Osteoblast (primary cell): ENCODE measurements at regions not wholly inside any gene's neighbourhood (a gene's known extent, or its start where the extent isn't known, plus 50 kb on each side); places are given as distances from the start of the nearest gene placed in this dataset.
"Not testable (repeated sequence)": the region's sequence is repeated elsewhere in the genome, so short reads cannot be mapped to it uniquely, and the experiment has no call there.

ENCODE experiments used
- DNase-seq: peaks from one replicate; pipeline ENCODE4 v3.0.0; 2011; ENCODE audit warnings: low spot score, mixed read lengths; ENCODE audit not compliant: insufficient read length; ENCODE audit errors: missing footprints
- H2AFZ ChIP-seq: 2 replicates; pipeline ENCODE4 v1.6.0; 2011; ENCODE audit warnings: mild to moderate bottlenecking, low read length
- H3K27ac ChIP-seq: 2 replicates; pipeline ENCODE4 v1.5.1; 2011; ENCODE audit warnings: mild to moderate bottlenecking, low read depth, low read length, moderate library complexity
- H3K27me3 ChIP-seq: 2 replicates; pipeline ENCODE4 v1.6.0; 2012; ENCODE audit warnings: mild to moderate bottlenecking, control low read depth, inconsistent platforms, low read length, moderate library complexity; ENCODE audit not compliant: insufficient read depth
- H3K36me3 ChIP-seq: 2 replicates; pipeline ENCODE4 v1.5.1; 2011; ENCODE audit warnings: mild to moderate bottlenecking, low read length, control low read depth, moderate library complexity; ENCODE audit not compliant: insufficient read depth
- H3K4me1 ChIP-seq: 2 replicates; pipeline ENCODE4 v1.5.1; 2011; ENCODE audit warnings: mild to moderate bottlenecking, low read length, control low read depth, moderate library complexity; ENCODE audit not compliant: insufficient read depth
- H3K4me2 ChIP-seq: 2 replicates; pipeline ENCODE4 v1.6.0; 2011; ENCODE audit warnings: mild to moderate bottlenecking, low read length; ENCODE audit not compliant: insufficient read depth
- H3K4me3 ChIP-seq: fragments of 200-600 bp; sonication (generic); 3 replicates; pipeline ENCODE4 v1.5.1; 2012; ENCODE audit warnings: mild to moderate bottlenecking, low read length, inconsistent platforms; ENCODE audit not compliant: insufficient read depth
- H3K79me2 ChIP-seq: 2 replicates; pipeline ENCODE4 v1.6.0; 2012; ENCODE audit warnings: mild to moderate bottlenecking, low read length, control low read depth, inconsistent platforms; ENCODE audit not compliant: insufficient read depth
- H3K9me3 ChIP-seq: 2 replicates; pipeline ENCODE4 v1.5.1; 2011; ENCODE audit warnings: low read depth, low read length, control low read depth
- H4K20me1 ChIP-seq: 2 replicates; pipeline ENCODE4 v1.6.0; 2012; ENCODE audit warnings: mild to moderate bottlenecking, low read length, control low read depth; ENCODE audit not compliant: insufficient read depth
- TF ChIP-seq, protein P1 (sequence below): IDR thresholded peaks from 2 replicates; pipeline ENCODE4 v1.5.1; 2011; ENCODE audit warnings: mild to moderate bottlenecking, low read depth, low read length, moderate library complexity; ENCODE audit errors: extremely low read depth

DNA sequence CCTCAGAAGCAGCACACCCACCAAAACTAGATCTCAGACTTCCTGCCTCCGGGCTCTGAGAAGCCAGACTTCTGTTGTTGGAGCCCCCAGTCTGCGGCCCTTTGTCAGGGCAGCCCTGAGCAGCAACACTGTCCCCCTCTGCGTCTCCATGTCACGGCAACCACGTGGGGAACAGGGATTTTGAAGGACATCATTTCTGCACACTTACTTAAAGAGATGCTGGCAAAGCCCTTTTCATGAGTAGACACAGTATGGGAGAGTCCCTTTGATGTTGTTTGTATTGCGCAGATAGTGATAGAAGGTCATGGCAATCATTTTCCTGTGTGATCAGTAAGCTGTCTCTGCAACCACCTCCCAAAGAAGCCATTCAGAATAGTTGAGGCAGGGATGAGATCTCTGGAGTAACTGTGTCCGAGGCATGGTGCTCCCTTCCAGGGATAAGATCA, 69.1 kb upstream of the ID2 start:
- Histone ChIP-seq H3K27me3 (peaks cover 22% of the 10 kb centered on the region), H4K20me1 (no peaks in the 10 kb centered on the region), H3K4me3 (no peak overlapping the region), H3K9me3 (no peaks in the 10 kb centered on the region), H3K79me2 (no peaks in the 10 kb centered on the region), H2AFZ (no peak overlapping the region), H3K27ac (no peak overlapping the region), H3K4me2 (no peak overlapping the region), H3K36me3 (no peaks in the 10 kb centered on the region), H3K4me1 (peaks cover 17% of the 10 kb centered on the region)
- DNase-seq, result no peak
- TF ChIP-seq, protein P1, sequence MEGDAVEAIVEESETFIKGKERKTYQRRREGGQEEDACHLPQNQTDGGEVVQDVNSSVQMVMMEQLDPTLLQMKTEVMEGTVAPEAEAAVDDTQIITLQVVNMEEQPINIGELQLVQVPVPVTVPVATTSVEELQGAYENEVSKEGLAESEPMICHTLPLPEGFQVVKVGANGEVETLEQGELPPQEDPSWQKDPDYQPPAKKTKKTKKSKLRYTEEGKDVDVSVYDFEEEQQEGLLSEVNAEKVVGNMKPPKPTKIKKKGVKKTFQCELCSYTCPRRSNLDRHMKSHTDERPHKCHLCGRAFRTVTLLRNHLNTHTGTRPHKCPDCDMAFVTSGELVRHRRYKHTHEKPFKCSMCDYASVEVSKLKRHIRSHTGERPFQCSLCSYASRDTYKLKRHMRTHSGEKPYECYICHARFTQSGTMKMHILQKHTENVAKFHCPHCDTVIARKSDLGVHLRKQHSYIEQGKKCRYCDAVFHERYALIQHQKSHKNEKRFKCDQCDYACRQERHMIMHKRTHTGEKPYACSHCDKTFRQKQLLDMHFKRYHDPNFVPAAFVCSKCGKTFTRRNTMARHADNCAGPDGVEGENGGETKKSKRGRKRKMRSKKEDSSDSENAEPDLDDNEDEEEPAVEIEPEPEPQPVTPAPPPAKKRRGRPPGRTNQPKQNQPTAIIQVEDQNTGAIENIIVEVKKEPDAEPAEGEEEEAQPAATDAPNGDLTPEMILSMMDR, result no peak

DNA sequence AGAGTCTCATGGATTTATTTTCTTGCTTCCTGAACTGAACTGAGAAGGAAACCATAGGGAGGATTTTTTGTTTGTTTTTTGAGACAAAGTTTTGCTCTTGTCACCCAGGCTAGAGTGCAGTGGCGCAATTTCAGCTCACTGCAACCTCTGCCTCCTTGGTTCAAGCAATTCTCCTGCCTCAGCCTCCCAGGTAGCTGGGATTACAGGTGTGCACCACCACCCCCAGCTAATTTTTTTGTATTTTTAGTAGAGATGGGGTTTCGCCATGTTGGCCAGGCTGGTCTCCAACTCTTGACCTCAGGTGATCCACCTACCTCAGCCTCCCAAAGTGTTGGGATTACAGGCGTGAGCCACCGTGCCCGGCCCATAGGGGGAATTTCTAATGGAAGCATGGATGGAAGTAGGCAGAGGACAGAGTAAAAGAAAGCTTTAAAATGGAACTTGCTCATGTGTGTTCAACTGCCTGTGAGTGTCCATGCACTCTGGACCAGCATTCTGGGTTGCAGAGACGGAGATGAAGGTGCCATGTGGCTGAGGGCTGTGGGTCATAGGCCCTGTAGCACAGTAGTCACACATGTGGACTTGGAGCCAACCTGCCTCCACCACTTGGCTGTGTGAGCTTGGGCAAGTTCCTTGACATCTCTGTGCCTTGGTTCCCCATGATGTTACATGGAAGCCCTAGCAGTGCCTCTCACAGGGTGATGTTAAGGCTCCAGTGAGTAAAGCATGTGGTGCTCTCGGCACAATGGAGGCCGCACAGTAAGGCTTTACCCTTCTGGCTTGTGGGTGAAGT, 68.5 kb upstream of the ID2 start:
- H3K4me1 ChIP-seq, result peaks cover 10% of the 10 kb centered on the region
- not testable (repeated sequence) for H3K9me3 ChIP-seq, H3K4me3 ChIP-seq, DNase-seq, H3K4me2 ChIP-seq, H3K27ac ChIP-seq, H3K79me2 ChIP-seq, H3K36me3 ChIP-seq, H4K20me1 ChIP-seq, H2AFZ ChIP-seq
- H3K27me3 ChIP-seq, result peaks cover 22% of the 10 kb centered on the region

DNA sequence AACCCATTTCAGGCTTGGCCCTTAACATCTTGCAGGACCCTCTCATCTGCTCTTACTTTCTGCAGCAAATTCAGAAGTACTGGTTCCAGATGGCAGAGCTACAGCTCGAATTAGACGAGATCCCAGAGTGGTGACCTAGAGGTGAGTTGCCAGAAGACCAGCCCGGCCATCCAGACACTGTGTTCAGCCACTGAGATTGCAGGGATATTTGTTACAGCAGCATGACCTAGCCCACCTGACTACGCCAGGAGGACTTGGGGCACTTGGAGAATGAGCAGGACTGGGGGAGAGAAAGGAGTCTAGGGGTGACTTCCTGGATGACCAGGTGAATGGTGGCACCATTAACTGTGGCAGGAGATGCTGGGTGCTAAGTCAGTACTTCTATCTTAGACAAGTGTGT, 67.2 kb upstream of the ID2 start:
- no peak overlapping the region for H2AFZ ChIP-seq
- H3K4me1 ChIP-seq, result no peaks in the 10 kb centered on the region
- H4K20me1 ChIP-seq, result no peaks in the 10 kb centered on the region
- no peaks in the 10 kb centered on the region for H3K79me2 ChIP-seq
- H3K4me3 ChIP-seq, result no peak overlapping the region
- no peak overlapping the region for H3K27ac ChIP-seq
- H3K27me3 ChIP-seq, result peaks cover 22% of the 10 kb centered on the region
- H3K9me3 ChIP-seq, result no peaks in the 10 kb centered on the region
- no peak for DNase-seq
- H3K36me3 ChIP-seq, result no peaks in the 10 kb centered on the region
- H3K4me2 ChIP-seq, result no peak overlapping the region
- TF ChIP-seq, protein P1, result no peak

GRCh38 chr2:8615252-8615575, 66.6 kb upstream of the ID2 start:
- Histone ChIP-seq H2AFZ (no peak overlapping the region), H3K27me3 (peaks cover 26% of the 10 kb centered on the region), H3K4me3 (no peak overlapping the region), H3K4me2 (no peak overlapping the region), H4K20me1 (no peaks in the 10 kb centered on the region), H3K9me3 (no peaks in the 10 kb centered on the region), H3K4me1 (no peaks in the 10 kb centered on the region), H3K36me3 (no peaks in the 10 kb centered on the region), H3K79me2 (no peaks in the 10 kb centered on the region), H3K27ac (no peak overlapping the region)
- DNase-seq, result peak; percentile 45
- TF ChIP-seq, protein P1, result no peak
